ENCODE measurements at regions not wholly inside any gene's neighbourhood (a gene's known extent, or its start where the extent isn't known, plus 50 kb on each side); places are given as distances from the start of the nearest gene placed in this dataset.

DNA sequence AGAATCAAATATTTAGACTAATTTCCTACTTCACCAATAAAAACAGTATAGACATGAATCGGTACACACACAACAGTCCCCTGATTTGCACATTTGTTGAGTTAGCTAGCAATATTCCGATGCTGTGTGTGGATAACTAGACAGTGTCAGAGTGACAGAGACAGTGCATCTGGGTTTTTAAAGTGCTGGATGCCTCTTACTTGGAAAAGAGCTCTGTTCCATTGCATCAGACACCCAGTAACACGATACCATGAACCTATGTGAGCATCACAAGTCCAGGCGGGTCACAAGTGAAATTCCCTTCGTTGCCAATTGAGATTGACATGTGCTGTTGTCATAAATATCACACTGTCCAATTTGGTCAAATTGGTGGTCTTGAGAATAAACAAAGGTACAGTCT lies 82.0 kb upstream of the ESRRG start:
- DNase-seq: no peak

DNA sequence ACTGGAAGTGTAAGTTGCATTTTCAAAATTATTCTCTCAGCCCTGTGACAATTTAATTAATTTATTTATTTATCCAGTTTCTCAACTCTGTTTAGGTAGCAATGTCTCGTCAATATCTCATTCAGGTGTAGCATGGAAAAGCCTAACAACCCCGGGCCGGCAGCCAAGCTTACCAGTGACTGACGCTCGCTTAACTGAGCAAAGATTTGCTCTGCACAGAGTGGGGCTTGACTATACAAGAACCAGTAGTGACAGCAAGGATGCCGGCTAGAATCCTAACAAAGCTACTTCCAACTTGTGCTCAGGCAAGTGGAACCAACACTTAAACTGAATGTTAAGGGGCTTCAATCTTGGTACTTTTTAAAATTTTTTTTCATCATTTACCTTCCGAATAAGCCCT lies 80.9 kb upstream of the ESRRG start:
- DNase-seq: no peak

DNA sequence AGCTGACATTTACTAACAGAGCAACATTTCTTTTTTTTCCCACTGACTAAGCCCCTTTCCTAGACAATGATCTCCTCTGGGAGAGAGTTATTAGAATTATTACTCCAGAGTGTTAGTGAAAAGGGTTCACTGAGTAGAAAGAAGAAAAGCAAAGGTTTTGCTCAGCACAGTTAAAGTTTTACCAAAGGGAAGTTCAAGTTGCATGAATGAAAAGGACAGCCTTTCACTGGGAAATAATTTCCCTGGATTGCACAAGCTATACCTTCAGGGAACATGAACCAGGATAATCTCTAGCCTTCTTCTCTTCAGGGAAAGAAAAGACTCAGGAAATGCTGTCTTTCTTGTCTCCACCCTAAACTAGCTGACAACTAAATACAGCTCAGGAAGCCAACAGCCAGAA lies 71.4 kb upstream of the ESRRG start:
- no peak for DNase-seq

GRCh38 chr1:216793973-216794372 lies 70.7 kb upstream of the ESRRG start:
- DNase-seq: no peak

GRCh38 chr1:216793303-216793702 lies 70.1 kb upstream of the ESRRG start:
- no peak for DNase-seq

DNA sequence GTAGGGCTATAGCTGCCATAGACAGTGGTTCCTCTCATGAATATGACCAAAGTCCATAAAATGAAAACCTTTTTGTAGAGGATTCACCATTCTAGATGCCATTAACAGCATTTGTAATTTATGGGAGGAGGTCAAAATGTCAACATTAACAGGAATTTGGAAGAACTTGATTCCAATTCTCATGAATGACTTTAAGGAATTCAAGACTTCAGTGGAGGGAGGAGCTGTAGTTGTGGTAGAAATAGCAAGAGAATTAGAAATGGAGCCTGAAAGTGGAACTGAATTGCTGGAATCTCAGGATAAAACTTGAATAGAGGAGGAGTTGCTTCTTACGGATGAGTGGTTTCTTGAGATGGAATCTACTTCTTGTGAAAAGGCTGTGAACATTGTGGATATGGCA lies 65.4 kb upstream of the ESRRG start:
- DNase-seq: no peak

DNA sequence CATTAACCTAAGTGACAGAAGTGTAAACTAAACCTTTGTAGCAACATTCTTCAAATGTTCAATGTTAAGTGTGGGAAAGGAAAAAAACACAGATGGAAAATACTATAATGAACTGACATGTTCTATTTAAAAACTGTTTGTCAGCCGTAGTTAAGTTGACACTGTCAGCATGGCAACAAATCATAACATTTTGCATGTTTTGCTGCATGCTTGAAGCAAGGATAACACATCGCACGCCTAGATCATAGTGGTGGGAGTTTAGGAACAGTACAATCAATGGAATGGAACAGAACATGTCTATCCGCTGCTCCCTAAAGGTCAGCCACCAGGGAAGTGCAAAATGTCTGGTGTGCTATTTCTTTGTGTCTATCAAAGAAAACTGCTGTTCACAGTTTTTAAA lies 62.5 kb upstream of the ESRRG start:
- DNase-seq: no peak

- no peak for DNase-seq
These were observed 62.0 kb upstream of the ESRRG start for GRCh38 chr1:216785221-216785620.

DNA sequence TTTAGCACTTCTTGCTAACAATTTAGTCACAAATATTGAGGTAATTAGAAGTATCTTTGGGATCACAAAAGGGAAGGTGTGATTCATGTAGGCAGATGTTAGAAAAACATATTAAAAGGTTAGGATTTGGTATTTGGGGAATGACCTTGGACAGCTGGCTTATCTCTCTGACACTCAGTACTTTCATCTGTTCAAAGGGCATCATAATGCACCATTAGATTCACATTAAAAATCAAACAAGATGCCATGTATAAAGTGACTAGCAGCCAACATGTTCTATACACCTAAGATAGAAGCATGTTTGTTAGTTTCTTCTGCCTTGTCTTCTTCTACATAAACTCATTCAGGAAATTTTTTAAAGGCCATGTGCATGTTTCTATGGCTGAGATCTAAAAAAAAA lies 56.5 kb upstream of the ESRRG start:
- no peak for DNase-seq

DNA sequence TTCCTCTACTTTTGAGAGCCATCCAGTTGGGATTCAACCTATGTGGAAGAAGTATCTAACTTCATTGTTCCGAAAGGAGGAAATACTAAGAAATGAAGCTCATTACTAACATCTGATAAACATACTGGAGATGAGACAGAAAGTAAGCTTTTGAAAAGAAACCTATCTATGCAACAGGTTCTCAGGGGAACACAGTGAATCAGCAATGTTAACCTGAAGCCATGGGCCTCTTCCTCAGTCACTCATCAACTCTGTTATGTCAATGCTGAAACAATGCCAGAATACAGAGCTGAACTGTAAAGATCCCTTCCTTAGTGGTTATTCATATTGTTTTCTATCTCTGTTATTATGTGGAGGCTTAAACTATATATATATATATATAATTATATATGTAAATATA lies 55.5 kb upstream of the ESRRG start:
- no peak for DNase-seq

DNA sequence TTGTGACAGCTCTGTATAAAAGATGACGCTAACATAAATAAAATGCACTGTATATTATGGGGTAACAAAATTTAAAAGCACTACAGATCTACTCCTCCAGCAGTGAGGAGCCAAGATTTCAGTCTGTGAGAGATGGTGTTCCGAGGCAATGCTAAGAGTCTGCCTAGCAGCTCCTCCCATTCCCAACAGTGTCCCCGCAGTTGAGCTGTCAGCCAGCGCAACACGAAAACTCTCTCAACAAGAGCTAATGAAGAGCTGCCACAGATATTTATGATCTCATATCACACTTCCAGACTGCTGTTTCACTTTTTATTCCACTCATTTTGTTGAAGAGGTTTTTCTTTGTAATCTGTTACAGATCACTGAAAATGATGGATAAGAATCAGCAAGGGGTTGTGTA lies 53.9 kb upstream of the ESRRG start:
- DNase-seq: no peak
